ELF-1 (cell line): ENCODE measurements at regions not wholly inside any gene's neighbourhood (a gene's known extent, or its start where the extent isn't known, plus 50 kb on each side); places are given as distances from the start of the nearest gene placed in this dataset.
"Not testable (repeated sequence)": the region's sequence is repeated elsewhere in the genome, so short reads cannot be mapped to it uniquely, and the experiment has no call there.

Experiments used
- DNase-seq: peaks from one replicate; pipeline ENCODE4 v3.0.0-alpha.2; 2016; ENCODE audit warnings: low read depth, low spot score

DNA sequence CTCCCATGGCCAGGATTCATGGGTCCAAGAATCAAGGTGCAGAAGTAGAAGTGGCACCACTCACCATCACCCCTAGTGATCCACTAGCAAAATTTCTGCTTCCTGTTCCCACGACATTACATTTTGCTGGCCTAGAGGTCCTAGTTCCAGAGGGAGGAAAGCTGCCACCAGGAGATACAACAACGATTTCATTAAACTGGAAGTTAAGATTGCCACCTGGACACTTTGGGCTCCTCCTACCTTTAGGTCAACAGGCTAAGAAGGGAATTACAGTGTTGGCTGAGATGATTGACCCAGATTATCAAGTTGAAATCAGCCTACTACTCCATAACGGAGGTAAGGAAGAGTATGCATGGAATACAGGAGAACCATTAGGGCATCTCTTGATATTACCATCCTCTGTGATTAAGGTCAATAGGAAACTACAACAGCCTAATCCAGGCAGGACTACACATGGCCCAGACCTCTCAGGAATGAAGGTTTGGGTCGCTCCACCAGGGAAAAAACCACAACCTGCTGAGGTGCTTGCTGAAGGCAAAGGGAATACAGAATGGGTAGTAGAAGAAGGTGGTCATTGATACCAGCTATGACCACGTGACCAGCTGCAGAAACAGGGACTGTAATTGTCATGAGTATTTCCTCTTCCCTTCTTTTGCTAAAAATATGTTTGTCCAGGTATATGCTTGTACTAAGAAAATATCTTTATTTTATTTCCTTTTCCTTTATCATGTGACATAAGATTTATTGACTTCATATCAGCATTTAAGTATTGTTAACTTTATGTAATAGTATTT lies 208.3 kb upstream of the HES1 start:
- DNase-seq: not testable (repeated sequence)

GRCh38 chr3:193928354-193929209 lies 207.4 kb upstream of the HES1 start:
- DNase-seq: no peak

DNA sequence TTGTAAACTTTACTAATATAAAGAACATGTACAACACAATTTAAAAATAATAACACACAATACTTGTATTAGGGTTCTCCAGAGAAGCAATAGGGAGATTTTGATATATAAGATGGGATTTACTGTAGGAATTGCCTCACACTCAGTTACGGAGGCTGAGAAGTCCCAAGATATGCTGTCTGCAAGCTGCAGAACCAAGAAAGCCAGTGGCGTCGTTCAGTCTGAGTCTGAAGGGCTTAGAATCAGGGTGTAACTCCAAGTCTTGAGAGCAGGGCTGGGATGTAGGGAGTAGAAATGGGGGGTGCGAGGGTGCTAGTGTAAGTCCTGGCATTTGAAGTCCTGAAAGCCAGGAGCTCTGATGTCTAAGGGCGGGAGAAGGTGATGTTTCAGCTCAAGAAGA lies 206.6 kb upstream of the HES1 start:
- DNase-seq: no peak

GRCh38 chr3:193929921-193930646 lies 205.9 kb upstream of the HES1 start:
- DNase-seq: no peak

DNA sequence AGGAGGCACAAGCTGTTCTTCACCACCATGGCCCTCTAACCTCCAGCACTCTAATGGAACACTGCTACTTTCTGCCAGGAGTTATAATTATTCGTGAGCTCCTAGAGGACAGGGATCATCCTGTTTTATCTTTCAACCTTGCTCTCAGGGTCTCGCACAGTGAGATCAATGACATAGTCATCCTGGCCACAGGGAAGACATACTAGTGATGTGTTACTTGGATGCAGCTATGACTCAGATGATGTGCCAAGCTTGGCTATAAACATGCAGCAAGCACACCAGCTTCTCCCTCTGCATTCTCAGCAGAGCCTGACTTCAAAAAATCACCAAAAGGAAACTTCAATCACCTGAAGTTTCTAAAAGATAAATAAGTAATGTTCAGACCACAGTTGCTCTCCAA lies 203.8 kb upstream of the HES1 start:
- no peak for DNase-seq

GRCh38 chr3:193932576-193932975 lies 203.4 kb upstream of the HES1 start:
- no peak for DNase-seq

DNA sequence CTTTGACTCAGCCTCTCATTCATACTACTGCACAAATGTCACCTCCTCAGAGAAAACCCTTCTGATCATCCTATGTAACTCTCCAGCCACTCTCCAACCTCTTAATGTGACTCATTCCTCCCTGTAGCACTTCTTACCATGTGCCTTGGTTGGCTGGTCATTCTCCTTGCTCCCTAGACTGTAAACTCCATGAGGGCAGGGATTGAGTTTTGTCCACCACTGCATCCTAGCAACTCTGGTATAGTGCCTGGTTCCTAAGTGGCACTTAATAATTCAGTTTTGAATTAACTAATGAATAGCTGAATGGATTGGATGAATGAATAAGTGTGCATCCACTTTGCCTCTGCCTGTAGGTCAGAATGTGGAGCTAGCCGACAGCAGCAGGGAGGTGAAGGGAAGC lies 202.5 kb upstream of the HES1 start:
- DNase-seq: no peak

GRCh38 chr3:193935916-193936315 lies 200.0 kb upstream of the HES1 start:
- DNase-seq: no peak

DNA sequence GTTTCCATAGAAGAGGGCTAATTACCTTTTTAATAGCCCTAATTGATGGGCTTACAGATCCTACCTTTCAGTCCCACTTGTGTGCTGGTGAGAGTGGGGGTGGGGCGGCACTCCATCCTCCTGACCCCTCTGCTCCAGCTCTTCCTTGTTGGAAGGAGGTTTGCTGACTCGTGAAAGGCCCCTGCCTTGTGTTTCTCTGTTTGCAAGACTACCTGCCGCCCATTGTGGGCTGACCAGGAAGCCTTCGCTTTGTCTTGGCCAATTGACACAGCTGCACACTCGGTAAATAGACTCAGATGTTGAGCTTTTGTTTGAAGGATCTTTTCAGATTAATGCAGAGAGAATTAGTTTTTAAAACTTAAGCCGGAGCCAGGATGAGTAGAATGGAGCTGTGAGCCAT lies 197.3 kb upstream of the HES1 start:
- peak; percentile 52 for DNase-seq

DNA sequence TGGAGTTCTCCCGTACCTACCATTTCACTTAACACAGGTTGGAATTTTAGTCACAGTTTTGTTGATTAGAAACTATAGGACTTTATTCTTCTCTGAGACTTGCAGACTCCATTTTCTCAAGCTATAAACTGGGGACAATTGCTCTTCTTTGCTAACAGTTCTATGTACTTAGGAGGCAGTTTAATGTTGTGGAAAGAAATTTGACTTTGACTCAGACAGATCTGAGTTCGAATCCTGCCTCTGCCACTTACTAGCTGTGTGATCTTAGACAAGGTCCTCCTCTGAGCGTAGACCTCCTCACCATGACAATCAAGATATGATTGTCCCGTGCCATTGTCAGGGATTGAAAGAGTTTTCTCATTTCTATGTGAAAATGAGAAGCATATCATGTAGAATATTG lies 196.4 kb upstream of the HES1 start:
- DNase-seq: no peak

- DNase-seq: no peak
Observed at GRCh38 chr3:193940526-193940925, 195.4 kb upstream of the HES1 start.

- DNase-seq: no peak
Observed at GRCh38 chr3:193941486-193941885, 194.5 kb upstream of the HES1 start.

- DNase-seq: peak; percentile 82
Observed at GRCh38 chr3:193942516-193943055, 193.4 kb upstream of the HES1 start.

DNA sequence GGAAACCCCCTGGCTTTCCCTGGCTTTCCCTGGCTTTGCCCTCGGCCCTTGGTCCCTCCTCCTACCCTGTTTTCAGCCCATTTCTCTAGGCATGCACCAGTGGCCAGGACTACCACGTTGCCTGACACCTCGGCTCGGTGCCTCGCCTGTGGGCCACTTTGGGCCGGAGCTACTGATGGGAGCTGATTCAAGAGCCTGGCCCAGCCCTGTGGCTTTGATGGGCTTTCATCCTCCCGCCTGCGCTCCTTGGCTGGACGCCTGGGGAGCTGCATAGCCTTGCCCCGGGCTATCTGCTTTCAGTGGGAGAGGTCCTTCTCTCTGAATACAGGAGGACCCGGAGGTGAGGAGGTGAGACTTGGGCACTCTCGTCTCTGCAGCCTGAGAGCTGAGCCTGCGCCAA lies 192.7 kb upstream of the HES1 start:
- peak; percentile 88 for DNase-seq

- peak; percentile 52 for DNase-seq
Observed at GRCh38 chr3:193943851-193944517, 192.0 kb upstream of the HES1 start.

GRCh38 chr3:193944518-193944884 lies 191.4 kb upstream of the HES1 start:
- DNase-seq: no peak

DNA sequence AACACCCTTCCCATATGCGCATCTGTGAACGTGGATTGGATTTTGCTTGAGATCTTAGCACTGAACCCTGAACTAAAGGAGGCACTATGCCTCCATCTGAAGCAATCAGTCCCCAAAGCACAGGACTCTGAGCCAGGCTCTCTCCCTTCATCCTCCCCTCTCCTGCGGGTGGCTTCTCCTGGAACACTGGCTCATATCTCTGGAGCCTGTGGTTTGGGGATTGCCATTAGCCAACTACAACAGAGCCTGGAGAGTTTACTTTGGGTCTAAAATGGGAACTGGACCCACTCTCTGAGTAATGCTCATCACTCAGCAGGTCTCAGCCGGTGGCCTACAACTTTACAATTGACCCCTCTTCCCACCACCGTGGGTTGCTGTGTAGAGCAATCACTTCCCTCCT lies 190.8 kb upstream of the HES1 start:
- peak; percentile 22 for DNase-seq

DNA sequence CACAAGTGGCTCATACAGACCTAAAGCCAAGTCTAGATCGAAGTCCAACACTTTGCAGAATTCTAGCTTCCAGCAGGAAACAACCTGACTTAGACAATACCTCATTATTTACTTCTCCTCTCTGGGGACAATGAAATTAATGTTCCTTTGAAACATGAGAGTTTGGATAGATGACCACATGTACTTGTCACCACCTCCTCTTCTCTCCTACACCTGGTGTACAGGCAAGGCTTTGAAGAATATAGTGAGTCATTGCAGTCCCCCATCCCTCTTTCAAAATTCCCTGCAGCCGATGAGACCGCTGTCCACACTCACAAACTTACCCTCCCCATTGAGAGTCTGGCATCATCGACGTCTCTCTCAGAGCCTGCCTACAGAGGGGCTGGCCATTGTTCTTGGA lies 189.0 kb upstream of the HES1 start:
- DNase-seq: peak; percentile 47

- no peak for DNase-seq
Observed at GRCh38 chr3:193947596-193947995, 188.4 kb upstream of the HES1 start.

- DNase-seq: no peak
Observed at GRCh38 chr3:193948459-193948858, 187.5 kb upstream of the HES1 start.

DNA sequence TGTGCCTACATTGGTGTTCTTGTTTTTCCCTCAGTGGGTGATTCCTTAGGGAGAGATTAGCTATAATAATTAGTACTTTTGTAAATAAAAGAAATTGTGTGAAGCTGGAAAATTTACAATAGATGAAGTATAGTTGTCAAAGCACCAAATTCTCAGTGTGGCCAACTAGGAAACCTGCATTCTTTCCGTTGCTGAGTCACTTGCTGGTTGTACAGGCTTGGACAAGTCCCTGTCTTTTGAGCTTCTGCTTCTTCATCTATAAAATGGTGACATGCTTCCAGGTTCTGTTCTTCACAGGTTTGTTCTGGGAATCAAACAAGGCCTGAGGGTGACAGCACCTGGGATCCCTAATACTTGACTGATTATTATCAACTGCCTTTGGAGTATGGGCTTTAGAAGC lies 184.1 kb upstream of the HES1 start:
- DNase-seq: no peak

GRCh38 chr3:193954752-193955151 lies 181.2 kb upstream of the HES1 start:
- DNase-seq: no peak
